ENCODE measurements at regions not wholly inside any gene's neighbourhood (a gene's known extent, or its start where the extent isn't known, plus 50 kb on each side); places are given as distances from the start of the nearest gene placed in this dataset.

DNA sequence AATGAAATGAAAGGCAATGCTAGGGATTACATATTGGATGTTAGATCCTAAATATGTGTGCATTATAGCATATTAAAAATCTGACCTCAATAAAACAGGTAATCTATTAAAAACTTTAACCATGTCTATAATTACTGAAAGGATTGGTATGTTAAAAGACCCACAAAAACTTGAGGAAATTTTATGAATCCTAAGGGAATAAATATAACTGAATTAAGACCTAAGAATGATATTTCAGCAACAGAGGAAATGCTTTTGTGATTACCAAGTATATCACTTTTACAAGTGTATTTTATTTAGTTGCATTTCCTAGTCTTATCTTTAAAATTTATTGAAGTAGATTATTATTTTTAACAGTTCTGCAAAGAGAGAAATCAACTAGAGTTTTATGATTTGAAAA lies 571.5 kb downstream of the HDGFL1 start:
- H3K4me3 Mint-ChIP-seq: no peak overlapping the region
- ATAC-seq (no peak), DNase-seq (ENCODE audit: low spot score) (no peak)
- peaks cover 3% of the 10 kb centered on the region; the same call in 1 of the 2 replicates for H3K4me1 Mint-ChIP-seq
- POLR2A ChIA-PET: no interaction called here
- no peak overlapping the region for H3K27ac Mint-ChIP-seq
- no peaks in the 10 kb centered on the region for H3K27me3 Mint-ChIP-seq (ENCODE audit: low read depth)
- 0 out of 2 replicates have a peak, but pooled peaks cover 2% of the 10 kb centered on the region for H3K36me3 Mint-ChIP-seq
- peaks cover 10% of the 10 kb centered on the region for H3K9me3 Mint-ChIP-seq
- CTCF ChIA-PET: no interaction called here
- no peak for TF ChIP-seq GTF2I (CRISPR knock-in tag; conservative IDR thresholded peaks at IDR 0.05)
- no peak for TF ChIP-seq ZNF317 (CRISPR knock-in tag; IDR thresholded peaks at IDR 0.05; ENCODE audit: borderline replicate concordance, low read depth)
- TF ChIP-seq ZSCAN18 (CRISPR knock-in tag; IDR thresholded peaks at IDR 0.05): no peak
- no peak for TF ChIP-seq ZNF219 (CRISPR knock-in tag; IDR thresholded peaks at IDR 0.05; ENCODE audit: borderline replicate concordance)
- no peak for TF ChIP-seq HMGA2 (CRISPR knock-in tag; IDR thresholded peaks at IDR 0.05)
- TF ChIP-seq ESRRA (CRISPR knock-in tag; IDR thresholded peaks at IDR 0.05; ENCODE audit: borderline replicate concordance): no peak
- no peak for TF ChIP-seq SMAD4 (CRISPR knock-in tag; IDR thresholded peaks at IDR 0.05)
- TF ChIP-seq ZNF396 (CRISPR knock-in tag; IDR thresholded peaks at IDR 0.05; ENCODE audit: borderline replicate concordance): no peak
- no peak for TF ChIP-seq CREB1 (CRISPR knock-in tag; IDR thresholded peaks at IDR 0.05)
- no peak for TF ChIP-seq FOXP4 (CRISPR knock-in tag; IDR thresholded peaks at IDR 0.05)
- TF ChIP-seq, protein P1, sequence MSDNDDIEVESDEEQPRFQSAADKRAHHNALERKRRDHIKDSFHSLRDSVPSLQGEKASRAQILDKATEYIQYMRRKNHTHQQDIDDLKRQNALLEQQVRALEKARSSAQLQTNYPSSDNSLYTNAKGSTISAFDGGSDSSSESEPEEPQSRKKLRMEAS (CRISPR knock-in tag; IDR thresholded peaks at IDR 0.05): no peak
- TF ChIP-seq TEAD4 (CRISPR knock-in tag; IDR thresholded peaks at IDR 0.05): no peak
- TF ChIP-seq IRF2 (CRISPR knock-in tag; IDR thresholded peaks at IDR 0.05; ENCODE audit: borderline replicate concordance, low read depth): no peak
- TF ChIP-seq GRHL2 (CRISPR knock-in tag; IDR thresholded peaks at IDR 0.05; ENCODE audit: insufficient replicate concordance, severe bottlenecking): no peak
- TF ChIP-seq ZNF425 (CRISPR knock-in tag; conservative IDR thresholded peaks at IDR 0.05): no peak
- no peak for TF ChIP-seq JUN (CRISPR knock-in tag; IDR thresholded peaks at IDR 0.05)
- TF ChIP-seq, protein P2, sequence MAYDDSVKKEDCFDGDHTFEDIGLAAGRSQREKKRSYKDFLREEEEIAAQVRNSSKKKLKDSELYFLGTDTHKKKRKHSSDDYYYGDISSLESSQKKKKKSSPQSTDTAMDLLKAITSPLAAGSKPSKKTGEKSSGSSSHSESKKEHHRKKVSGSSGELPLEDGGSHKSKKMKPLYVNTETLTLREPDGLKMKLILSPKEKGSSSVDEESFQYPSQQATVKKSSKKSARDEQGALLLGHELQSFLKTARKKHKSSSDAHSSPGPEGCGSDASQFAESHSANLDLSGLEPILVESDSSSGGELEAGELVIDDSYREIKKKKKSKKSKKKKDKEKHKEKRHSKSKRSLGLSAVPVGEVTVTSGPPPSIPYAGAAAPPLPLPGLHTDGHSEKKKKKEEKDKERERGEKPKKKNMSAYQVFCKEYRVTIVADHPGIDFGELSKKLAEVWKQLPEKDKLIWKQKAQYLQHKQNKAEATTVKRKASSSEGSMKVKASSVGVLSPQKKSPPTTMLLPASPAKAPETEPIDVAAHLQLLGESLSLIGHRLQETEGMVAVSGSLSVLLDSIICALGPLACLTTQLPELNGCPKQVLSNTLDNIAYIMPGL (CRISPR knock-in tag; IDR thresholded peaks at IDR 0.05): no peak
- TF ChIP-seq TEAD1 (CRISPR knock-in tag; IDR thresholded peaks at IDR 0.05): no peak

- H3K4me1 Mint-ChIP-seq: peaks cover 4% of the 10 kb centered on the region; the same call in 1 of the 2 replicates
- H3K4me3 Mint-ChIP-seq: no peak overlapping the region
- ChIA-PET POLR2A (no interaction called here), CTCF (no interaction called here)
- DNase-seq (ENCODE audit: low spot score) (no peak), ATAC-seq (no peak)
- no peaks in the 10 kb centered on the region for H3K27me3 Mint-ChIP-seq (ENCODE audit: low read depth)
- peaks cover 3% of the 10 kb centered on the region; the same call in 1 of the 2 replicates for H3K9me3 Mint-ChIP-seq
- H3K36me3 Mint-ChIP-seq: no peaks in the 10 kb centered on the region
- no peak overlapping the region for H3K27ac Mint-ChIP-seq
- TF ChIP-seq KAT7 (CRISPR knock-in tag; IDR thresholded peaks at IDR 0.05; ENCODE audit: borderline replicate concordance) (no peak), NFYB (CRISPR knock-in tag; conservative IDR thresholded peaks at IDR 0.05; ENCODE audit: low read depth) (no peak), SMAD3 (CRISPR knock-in tag; IDR thresholded peaks at IDR 0.05; ENCODE audit: borderline replicate concordance) (no peak), E2F5 (CRISPR knock-in tag; IDR thresholded peaks at IDR 0.05) (no peak), USF2 (CRISPR knock-in tag; IDR thresholded peaks at IDR 0.05) (no peak), CREB1 (CRISPR knock-in tag; IDR thresholded peaks at IDR 0.05) (no peak), ZSCAN18 (CRISPR knock-in tag; IDR thresholded peaks at IDR 0.05) (no peak)
These were observed 576.4 kb downstream of the HDGFL1 start for GRCh38 chr6:23145781-23146180.
